ENCODE measurements at regions not wholly inside any gene's neighbourhood (a gene's known extent, or its start where the extent isn't known, plus 50 kb on each side); places are given as distances from the start of the nearest gene placed in this dataset.
"Not testable (repeated sequence)": the region's sequence is repeated elsewhere in the genome, so short reads cannot be mapped to it uniquely, and the experiment has no call there.

DNA sequence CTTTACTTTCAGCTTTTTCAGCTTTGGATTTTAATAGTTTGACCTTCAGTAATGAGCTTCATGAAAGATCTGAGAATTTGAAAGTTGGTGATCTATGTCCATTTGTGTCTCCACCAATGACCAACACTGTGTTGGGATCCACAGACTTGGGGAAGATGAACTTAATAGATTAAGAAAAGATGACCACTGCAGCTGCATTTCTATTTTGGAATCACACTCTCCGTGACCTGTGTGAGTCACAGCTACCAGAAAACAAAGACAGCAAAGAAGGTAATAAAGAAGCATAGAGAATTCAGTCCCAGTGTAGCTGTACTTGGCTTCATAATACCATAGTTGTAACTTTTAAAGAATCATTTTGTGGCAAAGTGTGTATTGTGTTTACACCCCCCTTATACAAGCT is 51.4 kb upstream of the PARP4 start:
- TF ChIP-seq, protein P1, sequence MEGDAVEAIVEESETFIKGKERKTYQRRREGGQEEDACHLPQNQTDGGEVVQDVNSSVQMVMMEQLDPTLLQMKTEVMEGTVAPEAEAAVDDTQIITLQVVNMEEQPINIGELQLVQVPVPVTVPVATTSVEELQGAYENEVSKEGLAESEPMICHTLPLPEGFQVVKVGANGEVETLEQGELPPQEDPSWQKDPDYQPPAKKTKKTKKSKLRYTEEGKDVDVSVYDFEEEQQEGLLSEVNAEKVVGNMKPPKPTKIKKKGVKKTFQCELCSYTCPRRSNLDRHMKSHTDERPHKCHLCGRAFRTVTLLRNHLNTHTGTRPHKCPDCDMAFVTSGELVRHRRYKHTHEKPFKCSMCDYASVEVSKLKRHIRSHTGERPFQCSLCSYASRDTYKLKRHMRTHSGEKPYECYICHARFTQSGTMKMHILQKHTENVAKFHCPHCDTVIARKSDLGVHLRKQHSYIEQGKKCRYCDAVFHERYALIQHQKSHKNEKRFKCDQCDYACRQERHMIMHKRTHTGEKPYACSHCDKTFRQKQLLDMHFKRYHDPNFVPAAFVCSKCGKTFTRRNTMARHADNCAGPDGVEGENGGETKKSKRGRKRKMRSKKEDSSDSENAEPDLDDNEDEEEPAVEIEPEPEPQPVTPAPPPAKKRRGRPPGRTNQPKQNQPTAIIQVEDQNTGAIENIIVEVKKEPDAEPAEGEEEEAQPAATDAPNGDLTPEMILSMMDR (IDR thresholded peaks at IDR 0.05) = not testable (repeated sequence)
- not testable (repeated sequence) for TF ChIP-seq POLR2AphosphoS5, TCF7L2 (IDR thresholded peaks at IDR 0.05; ENCODE audit: low read depth, low read length)
- TF ChIP-seq, protein P2, sequence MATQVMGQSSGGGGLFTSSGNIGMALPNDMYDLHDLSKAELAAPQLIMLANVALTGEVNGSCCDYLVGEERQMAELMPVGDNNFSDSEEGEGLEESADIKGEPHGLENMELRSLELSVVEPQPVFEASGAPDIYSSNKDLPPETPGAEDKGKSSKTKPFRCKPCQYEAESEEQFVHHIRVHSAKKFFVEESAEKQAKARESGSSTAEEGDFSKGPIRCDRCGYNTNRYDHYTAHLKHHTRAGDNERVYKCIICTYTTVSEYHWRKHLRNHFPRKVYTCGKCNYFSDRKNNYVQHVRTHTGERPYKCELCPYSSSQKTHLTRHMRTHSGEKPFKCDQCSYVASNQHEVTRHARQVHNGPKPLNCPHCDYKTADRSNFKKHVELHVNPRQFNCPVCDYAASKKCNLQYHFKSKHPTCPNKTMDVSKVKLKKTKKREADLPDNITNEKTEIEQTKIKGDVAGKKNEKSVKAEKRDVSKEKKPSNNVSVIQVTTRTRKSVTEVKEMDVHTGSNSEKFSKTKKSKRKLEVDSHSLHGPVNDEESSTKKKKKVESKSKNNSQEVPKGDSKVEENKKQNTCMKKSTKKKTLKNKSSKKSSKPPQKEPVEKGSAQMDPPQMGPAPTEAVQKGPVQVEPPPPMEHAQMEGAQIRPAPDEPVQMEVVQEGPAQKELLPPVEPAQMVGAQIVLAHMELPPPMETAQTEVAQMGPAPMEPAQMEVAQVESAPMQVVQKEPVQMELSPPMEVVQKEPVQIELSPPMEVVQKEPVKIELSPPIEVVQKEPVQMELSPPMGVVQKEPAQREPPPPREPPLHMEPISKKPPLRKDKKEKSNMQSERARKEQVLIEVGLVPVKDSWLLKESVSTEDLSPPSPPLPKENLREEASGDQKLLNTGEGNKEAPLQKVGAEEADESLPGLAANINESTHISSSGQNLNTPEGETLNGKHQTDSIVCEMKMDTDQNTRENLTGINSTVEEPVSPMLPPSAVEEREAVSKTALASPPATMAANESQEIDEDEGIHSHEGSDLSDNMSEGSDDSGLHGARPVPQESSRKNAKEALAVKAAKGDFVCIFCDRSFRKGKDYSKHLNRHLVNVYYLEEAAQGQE (IDR thresholded peaks at IDR 0.05; ENCODE audit: insufficient read depth in 1 of 2, low read depth in 2 of 2, low read length in 1 of 2) = not testable (repeated sequence)
